Transverse colon (tissue), 4 donors: ENCODE measurements at regions not wholly inside any gene's neighbourhood (a gene's known extent, or its start where the extent isn't known, plus 50 kb on each side); places are given as distances from the start of the nearest gene placed in this dataset.

ENCODE experiments used
- CTCF ChIP-seq, 5 experiments: fragments of 200-600 bp in 3 of 5; fragments of 450-650 bp in 2 of 5; sonication (generic) in 3 of 5; IDR thresholded peaks; 1 replicate in 2 of 5; 2 replicates in 3 of 5; pipeline ENCODE4 v1.5.1; 2016 to 2017; ENCODE audit warnings: antibody characterized with exemption in 5 of 5, inconsistent platforms in 3 of 5, mild to moderate bottlenecking in 2 of 5, moderate library complexity in 1 of 5
- POLR2AphosphoS5 ChIP-seq, 3 donors: sonication (generic); formaldehyde crosslinking; IDR thresholded peaks; one replicate each; pipeline ENCODE4 v1.6.1; 2016; ENCODE audit warnings: antibody characterized with exemption in 3 of 3

GRCh38 chr3:189557824-189558223 is 73.4 kb upstream of the TP63 start:
- TF ChIP-seq CTCF (IDR thresholded peaks at IDR 0.05), result no peak
- TF ChIP-seq POLR2AphosphoS5 (IDR thresholded peaks at IDR 0.05), result no peak
